Fibroblast of pulmonary artery (primary cell): ENCODE measurements at regions not wholly inside any gene's neighbourhood (a gene's known extent, or its start where the extent isn't known, plus 50 kb on each side); places are given as distances from the start of the nearest gene placed in this dataset.

ENCODE experiments used
- DNase-seq: peaks from one replicate; pipeline ENCODE4 v3.0.0-alpha.2; 2010; ENCODE audit warnings: low read depth
- H3K4me3 ChIP-seq: replicated peaks from 2 replicates; pipeline ENCODE4 v1.5.1; 2011; ENCODE audit warnings: low read depth, mild to moderate bottlenecking, control low read depth, low read length, moderate library complexity
- CTCF ChIP-seq: IDR thresholded peaks from 2 replicates; pipeline ENCODE4 v1.5.1; 2011; ENCODE audit warnings: mild to moderate bottlenecking, control low read depth, low read length, inconsistent platforms; ENCODE audit errors: missing control alignments

- TF ChIP-seq CTCF, result no peak
- no peak for DNase-seq
Measured at GRCh38 chr15:38882221-38882620, 317.6 kb upstream of the RASGRP1 start.

GRCh38 chr15:38883987-38884386, 319.4 kb upstream of the RASGRP1 start:
- DNase-seq, result peak; percentile 44

More at GRCh38 chr15:38882221-38882620, 317.6 kb upstream of the RASGRP1 start:
- H3K4me3 ChIP-seq, result no peak overlapping the region

GRCh38 chr15:38885001-38885400, 320.4 kb upstream of the RASGRP1 start:
- peak; percentile 92 for DNase-seq
- no peak for TF ChIP-seq CTCF
- H3K4me3 ChIP-seq, result no peak overlapping the region

More at GRCh38 chr15:38883987-38884386, 319.4 kb upstream of the RASGRP1 start:
- no peak for TF ChIP-seq CTCF
- H3K4me3 ChIP-seq, result no peak overlapping the region

- peak; percentile 65 for DNase-seq
- no peak for TF ChIP-seq CTCF
- peak overlapping the region; percentile 35 for H3K4me3 ChIP-seq
Measured at GRCh38 chr15:38885471-38885952, 320.9 kb upstream of the RASGRP1 start.

GRCh38 chr15:38886315-38887163, 321.9 kb upstream of the RASGRP1 start:
- peak overlapping the region; percentile 35 for H3K4me3 ChIP-seq
- TF ChIP-seq CTCF, result no peak
- peak; percentile 94 for DNase-seq

- DNase-seq, result no peak
- no peak overlapping the region for H3K4me3 ChIP-seq
- no peak for TF ChIP-seq CTCF
Measured at GRCh38 chr15:38888701-38889221, 324.1 kb upstream of the RASGRP1 start.

- H3K4me3 ChIP-seq, result no peak overlapping the region
- no peak for TF ChIP-seq CTCF
- DNase-seq, result no peak
Measured at GRCh38 chr15:38890194-38890593, 325.6 kb upstream of the RASGRP1 start.
